Amygdala (tissue), 56 donors: ENCODE measurements at regions not wholly inside any gene's neighbourhood (a gene's known extent, or its start where the extent isn't known, plus 50 kb on each side); places are given as distances from the start of the nearest gene placed in this dataset.

Experiments
- DNase-seq, 56 donors: peaks; one replicate each; lab custom pipeline; 2025; lab: John Stamatoyannopoulos, UW

DNA sequence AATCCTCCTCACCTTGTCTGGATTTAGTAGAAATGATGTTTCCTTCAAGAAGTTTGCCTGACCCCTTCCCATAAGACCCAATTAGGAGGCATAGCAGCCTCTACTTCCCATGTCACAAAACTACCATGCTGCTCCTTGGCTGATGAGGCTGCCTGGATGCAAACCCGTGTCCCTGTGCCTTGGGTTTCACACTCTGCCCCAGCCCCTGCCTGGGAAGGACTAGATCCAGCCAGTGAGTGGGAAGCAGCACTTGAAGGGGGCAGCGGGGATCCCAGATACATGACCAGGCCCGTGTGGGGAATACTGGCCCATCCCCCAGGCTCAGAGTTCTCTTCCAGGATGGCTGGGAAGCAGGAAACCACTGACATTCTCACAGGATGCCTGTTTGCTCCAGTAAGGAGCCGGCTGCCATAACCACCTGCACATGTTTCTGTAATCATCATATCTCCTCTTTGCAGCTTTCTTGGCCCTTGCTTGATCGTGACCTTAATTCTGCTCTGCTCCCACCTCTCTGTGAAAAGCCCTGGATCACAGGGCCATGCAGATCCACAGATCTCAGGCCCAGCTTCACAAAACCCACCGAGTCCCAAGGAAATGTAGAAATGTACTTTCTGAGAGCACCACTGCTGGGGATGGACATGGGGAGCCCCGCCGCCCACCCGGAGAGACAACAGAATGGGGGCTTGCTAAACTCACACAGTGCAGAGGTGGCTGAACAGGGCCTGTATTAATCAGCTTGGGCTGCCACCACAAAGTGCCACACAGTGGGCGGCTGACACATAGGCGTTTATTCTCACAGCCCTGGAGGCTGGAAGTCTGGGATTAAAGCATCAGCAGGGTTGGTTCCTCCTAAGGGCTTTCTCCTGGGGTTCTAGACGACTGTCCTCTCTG is 287.8 kb upstream of the IGFBP3 start:
- DNase-seq = no peak

- DNase-seq = no peak
Measured at GRCh38 chr7:46207931-46208634, 287.0 kb upstream of the IGFBP3 start.

GRCh38 chr7:46206476-46207060 is 285.5 kb upstream of the IGFBP3 start:
- no peak for DNase-seq

GRCh38 chr7:46205478-46205877 is 284.4 kb upstream of the IGFBP3 start:
- DNase-seq = no peak

- no peak for DNase-seq
Measured at GRCh38 chr7:46203926-46204325, 282.9 kb upstream of the IGFBP3 start.

GRCh38 chr7:46202379-46202778 is 281.3 kb upstream of the IGFBP3 start:
- DNase-seq = no peak

- DNase-seq = no peak
Measured at GRCh38 chr7:46201961-46202360, 280.9 kb upstream of the IGFBP3 start.

- no peak for DNase-seq
Measured at GRCh38 chr7:46198701-46199100, 277.6 kb upstream of the IGFBP3 start.

- no peak for DNase-seq
Measured at GRCh38 chr7:46197785-46198540, 276.9 kb upstream of the IGFBP3 start.

GRCh38 chr7:46195934-46196333 is 274.9 kb upstream of the IGFBP3 start:
- no peak for DNase-seq

DNA sequence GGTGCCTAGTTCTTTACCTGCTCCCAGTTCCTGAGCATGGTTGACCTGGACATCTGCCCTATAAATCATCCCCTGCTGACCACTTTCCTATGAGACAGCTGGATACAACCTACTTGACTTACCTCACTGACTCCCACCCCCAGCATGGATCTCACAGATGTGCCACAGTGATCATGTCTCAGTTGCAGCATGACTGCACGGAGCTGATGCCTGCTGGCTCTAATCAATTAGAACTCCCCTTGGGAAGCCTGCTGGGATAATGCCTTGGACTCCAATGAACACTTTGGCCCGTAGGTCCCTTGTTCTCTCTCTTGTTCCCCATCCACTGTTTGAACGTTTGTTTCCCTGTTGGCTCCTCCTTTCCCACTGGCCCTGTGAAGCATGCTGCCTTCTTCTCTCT is 271.2 kb upstream of the IGFBP3 start:
- no peak for DNase-seq

GRCh38 chr7:46191776-46192175 is 270.7 kb upstream of the IGFBP3 start:
- no peak for DNase-seq

DNA sequence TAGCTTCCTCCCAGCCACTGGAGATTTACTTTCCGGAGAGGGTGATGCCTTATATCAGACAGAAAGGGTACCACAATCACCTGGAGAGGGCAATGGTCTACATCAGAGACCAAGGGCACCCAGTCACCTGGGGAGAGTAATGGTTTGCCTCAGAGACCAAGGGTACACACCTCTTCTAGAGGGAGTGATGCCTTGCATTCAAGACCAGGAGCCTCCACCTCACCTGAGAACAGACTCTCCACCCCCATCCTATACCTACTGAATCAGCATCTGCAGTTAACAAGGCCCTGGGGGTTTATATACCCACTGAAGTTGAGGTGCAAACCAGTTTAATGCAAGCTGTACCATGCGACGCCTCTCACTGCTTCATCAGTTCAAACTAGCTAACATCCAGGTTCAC is 270.2 kb upstream of the IGFBP3 start:
- DNase-seq = no peak

- no peak for DNase-seq
Measured at GRCh38 chr7:46189255-46189790, 268.3 kb upstream of the IGFBP3 start.

DNA sequence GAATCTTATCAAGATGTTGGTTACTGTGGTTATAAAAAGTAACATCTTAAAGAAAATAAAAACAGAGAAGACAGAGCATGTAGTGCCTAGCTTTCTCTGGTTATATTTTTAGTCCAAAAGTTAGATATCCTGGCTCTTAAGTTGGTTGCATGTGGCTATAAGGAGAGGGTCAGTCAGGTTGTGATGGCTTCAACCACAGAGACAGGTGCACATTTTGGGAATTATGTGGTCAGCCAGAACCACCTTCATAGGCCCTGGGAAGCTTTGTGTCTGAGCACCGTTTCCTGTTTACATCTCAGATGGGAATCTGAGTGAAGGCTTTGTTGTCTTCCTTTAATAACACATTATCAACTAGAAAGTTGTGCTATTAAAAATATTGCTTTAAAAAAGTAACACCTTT is 265.1 kb upstream of the IGFBP3 start:
- no peak for DNase-seq

- DNase-seq = no peak
Measured at GRCh38 chr7:46179061-46179610, 258.1 kb upstream of the IGFBP3 start.

- DNase-seq = no peak
Measured at GRCh38 chr7:46178661-46179060, 257.6 kb upstream of the IGFBP3 start.

DNA sequence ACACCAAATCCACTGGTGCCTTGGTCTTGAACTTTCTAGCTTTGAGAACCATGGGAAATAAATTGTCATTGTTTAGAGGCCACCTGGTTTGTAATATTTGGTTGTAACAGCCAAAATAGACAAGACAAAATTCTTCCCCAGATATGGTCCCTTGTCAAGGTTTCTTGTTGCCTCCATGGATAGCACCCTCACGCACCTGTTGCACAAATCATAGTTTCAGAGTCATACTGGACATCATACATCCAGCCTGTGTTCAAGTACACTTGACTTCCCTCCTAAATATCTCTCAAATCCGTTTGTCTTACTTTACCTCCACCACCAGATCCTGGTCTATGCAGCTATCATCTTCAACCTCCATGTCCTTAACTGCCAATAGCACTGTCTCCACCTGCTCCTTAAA is 256.7 kb upstream of the IGFBP3 start:
- DNase-seq = no peak

DNA sequence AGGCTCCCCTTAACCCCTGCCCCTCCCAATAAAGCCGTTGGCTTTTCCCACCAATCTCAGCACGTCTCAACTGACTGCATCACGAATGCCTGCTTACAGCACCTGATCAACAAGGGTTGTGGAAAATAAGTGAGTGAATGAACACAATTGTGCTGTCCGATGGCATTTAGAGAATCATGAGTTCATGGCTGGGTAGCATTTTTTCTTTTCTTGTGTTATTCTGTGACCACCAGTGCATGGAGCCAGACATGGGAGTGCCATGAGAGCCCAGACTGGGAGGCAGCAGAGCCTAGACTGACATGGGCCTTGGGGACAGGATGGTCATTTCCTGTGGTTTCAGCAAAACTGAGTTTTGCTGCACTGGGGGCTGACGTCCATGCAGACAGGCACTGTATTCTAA is 254.1 kb upstream of the IGFBP3 start:
- DNase-seq = no peak

DNA sequence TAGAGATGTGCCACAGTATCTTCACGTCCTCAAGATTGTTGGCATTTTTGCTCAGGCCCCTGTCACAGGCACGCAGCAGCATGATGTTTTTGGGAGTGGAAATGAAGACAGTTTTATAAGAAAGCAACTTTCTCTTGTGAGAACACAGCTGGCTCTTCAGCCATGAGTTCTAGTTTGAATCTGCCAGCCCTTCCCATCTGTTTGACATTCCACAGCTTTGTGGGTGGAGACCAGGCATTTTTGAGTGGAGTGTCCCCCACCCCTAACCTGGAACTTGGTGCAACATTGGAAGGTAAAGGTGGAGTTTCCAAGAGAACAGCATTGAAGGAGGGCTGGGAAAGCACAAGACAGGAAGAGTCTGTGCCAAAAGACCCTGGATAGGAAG is 253.1 kb upstream of the IGFBP3 start:
- DNase-seq = no peak
